T1000 (cell line): ENCODE measurements at regions not wholly inside any gene's neighbourhood (a gene's known extent, or its start where the extent isn't known, plus 50 kb on each side); places are given as distances from the start of the nearest gene placed in this dataset.

ENCODE experiments used
- DNase-seq: peaks from one replicate; lab custom pipeline; 2025; ENCODE audit warnings: mixed read lengths; lab: John Stamatoyannopoulos, UW

DNA sequence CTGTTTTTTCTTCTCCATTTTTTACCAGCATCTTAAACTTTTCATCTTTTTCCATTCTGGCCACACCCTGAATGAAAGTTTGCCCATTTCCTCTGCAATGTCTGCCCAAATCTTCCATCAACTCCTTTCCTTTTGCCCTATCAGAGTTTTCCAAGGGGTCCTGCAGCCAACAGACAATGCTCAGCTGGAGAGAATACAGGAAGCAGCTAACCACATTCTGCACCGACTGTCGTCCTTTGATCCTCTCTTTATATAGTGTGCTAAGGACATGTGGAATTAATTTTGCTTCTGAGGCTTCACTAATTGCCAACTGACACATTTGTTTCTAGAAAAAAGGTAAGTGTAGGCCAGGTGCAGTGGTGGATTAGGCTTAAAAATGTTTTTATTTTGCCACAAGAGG is 50.5 kb upstream of the DLX2 start:
- DNase-seq = no peak

DNA sequence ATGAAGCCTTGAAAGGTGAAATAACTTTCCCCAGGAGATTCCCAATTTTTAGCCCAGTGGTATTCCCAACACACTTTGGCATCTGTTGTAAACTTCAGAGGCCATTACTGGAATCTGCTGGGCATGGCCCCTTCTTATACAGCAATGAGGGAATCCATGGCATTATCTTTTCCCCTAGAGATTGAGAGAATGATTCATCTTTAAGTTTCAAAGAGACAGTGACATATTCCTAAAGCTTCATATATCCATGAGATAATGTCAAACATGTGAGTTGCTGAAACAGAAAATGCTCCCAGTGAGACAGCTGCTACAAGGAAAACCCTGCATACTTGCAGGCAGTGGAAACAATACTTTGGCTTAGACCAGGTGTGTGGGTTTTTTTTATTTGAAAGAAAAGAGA is 51.1 kb upstream of the DLX2 start:
- no peak for DNase-seq

DNA sequence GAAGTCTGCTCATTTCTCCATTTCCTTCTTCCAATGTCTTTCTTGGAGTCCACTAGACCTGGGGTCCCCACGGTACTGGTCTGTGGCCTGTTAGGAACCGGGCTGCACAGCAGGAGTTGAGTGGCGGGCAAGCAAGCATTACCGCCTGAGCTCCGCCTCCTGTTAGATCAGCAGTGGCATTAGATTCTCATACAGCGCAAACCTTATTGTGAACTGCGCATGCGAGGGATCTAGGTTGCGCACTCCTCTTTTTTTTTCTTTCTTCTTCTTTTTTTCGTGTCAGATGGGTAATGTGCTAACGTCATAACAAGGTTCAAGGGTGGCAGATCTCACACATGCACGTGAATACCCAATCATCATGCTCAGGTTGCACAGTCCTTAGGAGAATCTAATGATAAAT is 53.1 kb upstream of the DLX2 start:
- DNase-seq = no peak

DNA sequence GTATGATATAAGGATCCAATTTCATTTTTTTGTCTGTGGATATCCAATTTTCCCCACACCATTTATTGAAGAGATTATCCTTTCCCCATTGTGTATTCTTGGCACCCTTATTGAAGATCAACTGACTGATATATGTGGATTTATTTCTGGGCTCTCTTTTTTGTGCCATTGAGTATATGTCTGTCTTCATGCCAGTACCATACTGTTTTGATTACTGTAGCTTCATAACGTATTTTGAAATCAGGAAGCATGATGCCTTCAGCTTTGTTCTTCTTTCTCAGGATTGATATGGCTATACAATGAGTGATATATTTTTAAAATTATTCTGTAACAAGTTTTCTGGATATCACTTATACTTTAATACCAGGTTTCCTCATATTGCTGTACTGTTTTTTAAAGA is 58.1 kb upstream of the DLX2 start:
- DNase-seq = no peak

DNA sequence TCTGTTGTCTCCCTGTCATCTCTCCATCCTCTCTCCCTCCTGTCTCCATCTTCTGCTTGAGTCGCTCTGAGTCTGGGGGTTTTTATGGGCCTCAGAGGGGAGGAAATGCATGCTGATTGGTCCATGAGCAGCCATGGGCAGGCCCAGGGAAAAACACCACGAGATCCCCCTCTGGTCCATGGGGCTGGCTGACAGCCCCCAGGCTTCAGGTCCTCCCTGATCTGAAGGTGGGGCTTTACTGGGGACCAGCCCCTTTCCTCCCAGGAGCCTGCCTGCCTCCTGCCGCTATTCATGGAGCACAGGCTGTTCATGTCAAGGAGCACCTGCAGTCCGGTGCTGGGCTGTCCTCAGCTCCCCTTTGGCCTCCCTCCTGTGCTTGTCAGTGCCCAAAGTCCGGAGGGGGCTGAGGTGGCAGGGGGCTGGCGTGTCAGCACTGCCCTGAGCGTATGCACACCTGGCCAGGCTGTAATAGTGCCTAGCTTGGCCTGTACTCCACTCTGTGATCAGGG is 59.6 kb upstream of the DLX2 start:
- no peak for DNase-seq

GRCh38 chr2:172162739-172163336 is 60.1 kb upstream of the DLX2 start:
- no peak for DNase-seq

GRCh38 chr2:172168917-172169346 is 66.2 kb upstream of the DLX2 start:
- no peak for DNase-seq

DNA sequence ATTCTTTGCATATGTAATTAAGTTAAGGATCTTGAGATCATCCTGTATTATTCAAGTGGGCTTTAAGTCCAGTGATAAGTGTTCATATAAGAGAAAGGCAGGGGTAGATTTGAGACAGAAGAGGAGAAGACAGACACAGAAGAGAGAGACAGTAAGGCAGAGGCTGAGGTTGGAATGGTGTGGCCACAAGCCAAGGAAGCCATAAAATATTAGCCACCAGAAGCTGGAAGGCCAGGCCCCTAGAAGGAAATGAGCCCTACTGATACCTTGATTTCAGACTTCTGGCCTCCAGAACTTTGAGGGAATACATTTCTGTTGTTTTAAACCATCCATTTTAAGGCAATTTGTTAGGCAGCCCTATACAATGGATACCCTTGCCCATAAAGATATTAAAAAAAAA is 66.9 kb upstream of the DLX2 start:
- DNase-seq = no peak

- peak; percentile 46 for DNase-seq
Measured at GRCh38 chr2:172172513-172173173, 69.9 kb upstream of the DLX2 start.

DNA sequence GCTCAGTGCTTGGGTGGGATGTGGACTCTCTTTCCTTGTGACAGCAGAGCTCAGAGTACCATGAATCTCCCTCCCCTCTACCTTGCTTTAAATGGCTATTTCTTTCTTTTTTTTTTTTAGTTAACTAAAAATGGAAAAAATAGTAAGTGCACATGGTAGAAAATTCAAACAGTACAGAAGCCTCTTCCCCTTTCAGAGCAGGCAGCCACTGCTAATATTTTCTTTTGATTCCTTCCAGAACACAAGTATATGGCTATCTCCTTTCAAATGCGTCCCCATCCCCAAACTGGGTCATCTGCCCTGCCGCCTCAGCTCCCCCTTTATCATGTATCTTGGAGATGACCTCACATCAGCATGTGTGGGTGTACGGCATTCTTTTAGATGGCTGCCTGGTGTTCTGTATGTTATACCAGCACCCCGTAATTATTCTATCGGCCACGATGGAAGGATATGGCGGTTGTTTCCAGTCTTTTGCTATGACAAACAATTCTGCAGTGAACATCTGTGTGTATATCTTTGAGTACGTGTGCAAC is 70.5 kb upstream of the DLX2 start:
- DNase-seq = no peak

GRCh38 chr2:172177581-172177980 is 74.9 kb upstream of the DLX2 start:
- no peak for DNase-seq

DNA sequence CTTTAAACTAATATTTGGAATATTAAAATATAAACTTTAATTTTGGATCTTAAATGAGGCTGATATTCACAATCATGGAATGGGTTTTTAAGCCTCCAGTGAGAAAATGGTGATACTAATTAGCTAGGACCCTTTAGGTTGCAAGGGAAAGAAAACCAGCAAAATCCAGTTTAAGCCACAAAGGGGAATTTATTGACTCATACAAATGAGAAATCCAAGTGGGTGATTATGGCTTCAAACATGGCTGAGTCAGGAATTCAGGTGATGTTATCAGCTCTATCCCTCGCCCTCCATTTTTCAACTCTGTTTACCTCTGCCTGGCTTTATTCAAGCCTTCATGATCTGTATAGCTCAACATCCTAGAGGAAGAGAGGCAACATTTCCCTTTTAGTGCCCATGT is 75.3 kb upstream of the DLX2 start:
- no peak for DNase-seq

- no peak for DNase-seq
Measured at GRCh38 chr2:172179045-172179701, 76.5 kb upstream of the DLX2 start.

- no peak for DNase-seq
Measured at GRCh38 chr2:172181840-172182239, 79.1 kb upstream of the DLX2 start.

DNA sequence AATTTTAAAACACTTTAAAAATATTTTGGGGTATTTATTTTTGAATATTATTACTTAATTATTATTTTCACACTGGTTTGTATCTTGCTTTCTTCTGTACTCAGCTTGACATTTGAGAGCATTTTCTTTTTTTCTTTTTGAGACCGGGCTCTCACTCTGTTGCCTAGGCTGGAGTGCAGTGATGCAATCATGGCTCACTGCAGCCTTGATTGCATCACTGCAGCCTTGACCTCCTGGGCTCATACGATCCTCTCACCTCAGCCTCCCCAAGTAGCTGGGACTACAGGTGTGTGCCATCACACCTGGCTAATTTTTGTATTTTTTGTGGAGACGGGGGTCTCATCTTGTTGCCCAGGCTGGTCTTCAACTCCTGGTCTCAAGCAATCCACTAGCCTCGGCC is 79.9 kb upstream of the DLX2 start:
- no peak for DNase-seq

GRCh38 chr2:172193331-172194089 is 90.8 kb upstream of the DLX2 start:
- no peak for DNase-seq

GRCh38 chr2:172195836-172196376 is 93.2 kb upstream of the DLX2 start:
- no peak for DNase-seq

DNA sequence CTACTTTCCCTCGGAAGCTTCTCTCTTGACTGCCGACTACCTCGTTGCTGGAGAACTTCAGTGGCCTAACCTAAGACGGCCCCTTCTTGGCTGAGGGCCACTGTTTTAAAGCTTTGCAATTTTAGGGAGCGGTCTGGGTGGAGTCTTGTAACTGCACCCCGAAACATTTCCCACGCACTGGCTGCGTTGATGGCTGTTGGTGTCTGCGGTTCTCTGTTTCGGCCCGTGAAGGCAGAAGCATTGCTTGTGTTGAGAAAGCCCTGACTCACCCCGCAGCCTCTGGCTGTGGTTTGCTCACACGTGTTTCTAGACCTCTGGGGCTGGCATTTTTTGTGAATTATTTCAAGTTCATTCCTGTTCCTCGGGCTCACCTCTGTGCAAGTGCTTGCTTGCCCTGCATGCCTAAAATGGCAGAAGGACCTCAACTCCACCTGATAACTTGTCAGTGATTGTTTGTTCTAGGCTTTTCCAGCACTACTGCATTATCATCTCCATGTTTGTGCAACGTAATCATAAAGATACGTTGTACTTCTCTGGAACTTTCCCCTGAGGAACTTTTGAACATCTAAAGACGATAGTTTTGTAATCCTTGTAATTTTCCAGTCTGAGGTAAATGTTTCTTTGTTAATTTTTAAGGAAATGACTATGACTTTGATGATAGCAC is 94.2 kb upstream of the DLX2 start:
- DNase-seq = peak; percentile 30

DNA sequence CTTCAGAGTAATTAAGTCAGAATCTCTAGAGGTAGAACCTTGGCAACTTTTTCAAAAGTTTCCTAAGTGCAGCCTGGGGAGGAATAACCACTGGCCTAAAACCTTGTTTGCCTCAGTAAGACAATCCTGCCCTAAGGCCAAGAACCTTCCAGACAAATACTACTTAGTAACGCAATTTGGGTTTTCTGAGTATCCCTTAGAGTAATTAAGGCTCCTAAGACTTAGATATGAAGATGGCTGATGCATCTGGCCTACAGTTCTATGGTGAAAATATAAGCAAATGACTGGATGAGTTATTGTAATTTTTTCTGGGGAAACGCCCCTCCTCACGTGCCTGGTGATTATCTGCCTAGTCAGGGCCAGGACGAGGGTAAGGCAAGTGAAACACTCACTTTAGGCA is 95.7 kb upstream of the DLX2 start:
- no peak for DNase-seq

GRCh38 chr2:172198908-172199307 is 96.2 kb upstream of the DLX2 start:
- no peak for DNase-seq

- no peak for DNase-seq
Measured at GRCh38 chr2:172200495-172201085, 97.9 kb upstream of the DLX2 start.
